GM18508 (cell line): ENCODE measurements at regions not wholly inside any gene's neighbourhood (a gene's known extent, or its start where the extent isn't known, plus 50 kb on each side); places are given as distances from the start of the nearest gene placed in this dataset.

Experiments used
- ATAC-seq: cut with Tn5 transposase; IDR thresholded peaks from one replicate; pipeline ENCODE4 v1.9.1; 2021; ENCODE audit warnings: moderate number of reproducible peaks; ENCODE audit not compliant: insufficient read depth, unreplicated experiment

DNA sequence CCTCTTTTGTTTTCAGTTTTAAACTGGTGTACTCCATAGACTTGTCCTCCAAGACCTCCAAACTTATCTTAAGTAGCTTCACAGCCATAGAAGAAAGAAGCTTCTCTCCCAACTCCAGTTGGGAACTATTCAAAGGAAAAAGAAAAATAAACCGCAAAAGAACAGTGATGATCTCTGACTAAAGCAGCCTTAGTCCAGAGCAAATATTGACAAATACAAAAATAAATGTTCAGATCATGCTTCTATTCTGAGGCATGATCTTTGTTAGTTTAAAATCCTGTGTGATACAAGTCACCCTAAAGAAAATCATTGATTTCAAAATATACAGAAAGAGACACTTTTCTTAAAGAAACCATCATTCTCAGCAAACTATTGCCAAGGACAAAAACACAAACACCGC lies 373.0 kb upstream of the SMIM30 start:
- no peak for ATAC-seq

DNA sequence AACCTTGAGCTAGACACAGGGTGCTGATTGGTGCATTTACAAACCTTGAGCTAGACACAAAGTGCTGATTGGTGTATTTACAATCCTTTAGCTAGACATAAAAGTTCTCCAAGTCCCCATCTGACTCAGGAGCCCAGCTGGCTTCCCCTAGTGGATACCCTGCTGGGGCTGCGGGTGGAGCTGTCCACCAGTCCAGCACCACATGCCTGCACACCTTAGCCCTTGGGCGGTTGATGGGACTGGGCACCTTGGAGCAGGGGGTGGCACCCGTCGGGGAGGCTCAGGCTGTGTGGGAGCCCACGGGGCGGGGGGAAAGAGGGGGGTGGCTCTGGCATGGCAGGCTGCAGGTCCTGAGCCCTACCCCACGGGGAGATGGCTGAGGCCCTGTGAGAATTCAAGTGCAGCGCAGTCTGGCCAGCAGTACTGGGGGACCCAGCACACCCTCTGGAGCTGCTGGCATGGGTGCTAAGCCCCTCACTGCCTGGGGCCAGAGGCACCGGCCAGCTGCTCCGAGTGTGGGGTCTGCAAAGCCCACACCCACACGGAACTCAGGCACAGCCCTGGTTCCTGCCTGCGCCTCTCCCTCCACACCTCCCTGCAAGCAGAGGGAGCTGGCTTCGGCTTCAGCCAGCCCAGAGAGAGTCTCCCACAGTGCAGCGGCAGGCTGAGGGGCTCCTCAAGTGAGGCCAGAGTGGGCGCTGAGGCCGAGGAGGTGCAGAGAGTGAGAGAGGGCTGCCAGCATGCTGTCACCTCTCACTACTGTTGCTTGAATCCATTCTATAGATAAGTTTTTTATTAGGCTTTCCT lies 369.8 kb upstream of the SMIM30 start:
- no peak for ATAC-seq

DNA sequence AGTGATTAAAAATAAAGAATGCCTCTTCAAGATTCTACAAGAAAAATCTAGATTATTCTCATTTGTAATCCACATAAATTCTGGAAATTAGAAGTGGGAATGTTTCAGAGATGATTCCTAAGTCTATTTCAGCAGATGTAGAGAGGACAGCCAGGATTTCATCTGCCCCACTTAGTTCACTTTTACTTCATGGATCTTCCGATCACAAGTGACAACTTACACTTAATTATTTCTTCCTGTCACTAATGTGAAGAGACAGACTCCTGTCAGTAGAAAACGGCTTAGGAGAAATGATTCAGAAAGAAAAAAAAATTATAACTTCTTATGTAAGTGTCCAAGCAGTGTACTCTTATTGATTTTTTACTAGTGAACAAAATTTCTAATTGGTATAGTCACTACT lies 368.2 kb upstream of the SMIM30 start:
- ATAC-seq, result no peak

DNA sequence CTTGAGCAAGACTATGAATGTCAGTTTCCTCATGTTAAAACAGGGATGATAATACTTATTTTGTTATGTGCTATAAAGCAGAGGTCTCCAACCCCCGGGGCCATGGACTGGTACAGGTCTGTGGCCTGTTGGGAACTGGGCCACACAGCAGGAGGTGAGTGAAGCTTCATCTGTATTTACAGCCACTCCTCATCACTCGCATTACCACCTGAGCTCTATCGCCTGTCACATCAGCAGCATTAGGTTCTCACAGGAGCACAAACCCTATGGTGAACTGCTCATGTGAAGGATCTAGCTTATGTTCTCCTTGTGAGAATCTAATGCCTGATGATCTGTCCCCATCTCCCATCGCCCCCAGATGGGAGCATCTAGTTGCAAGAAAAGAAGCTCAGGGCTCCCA lies 365.3 kb upstream of the SMIM30 start:
- no peak for ATAC-seq

- no peak for ATAC-seq
Measured at GRCh38 chr7:113480537-113480936, 362.2 kb upstream of the SMIM30 start.

DNA sequence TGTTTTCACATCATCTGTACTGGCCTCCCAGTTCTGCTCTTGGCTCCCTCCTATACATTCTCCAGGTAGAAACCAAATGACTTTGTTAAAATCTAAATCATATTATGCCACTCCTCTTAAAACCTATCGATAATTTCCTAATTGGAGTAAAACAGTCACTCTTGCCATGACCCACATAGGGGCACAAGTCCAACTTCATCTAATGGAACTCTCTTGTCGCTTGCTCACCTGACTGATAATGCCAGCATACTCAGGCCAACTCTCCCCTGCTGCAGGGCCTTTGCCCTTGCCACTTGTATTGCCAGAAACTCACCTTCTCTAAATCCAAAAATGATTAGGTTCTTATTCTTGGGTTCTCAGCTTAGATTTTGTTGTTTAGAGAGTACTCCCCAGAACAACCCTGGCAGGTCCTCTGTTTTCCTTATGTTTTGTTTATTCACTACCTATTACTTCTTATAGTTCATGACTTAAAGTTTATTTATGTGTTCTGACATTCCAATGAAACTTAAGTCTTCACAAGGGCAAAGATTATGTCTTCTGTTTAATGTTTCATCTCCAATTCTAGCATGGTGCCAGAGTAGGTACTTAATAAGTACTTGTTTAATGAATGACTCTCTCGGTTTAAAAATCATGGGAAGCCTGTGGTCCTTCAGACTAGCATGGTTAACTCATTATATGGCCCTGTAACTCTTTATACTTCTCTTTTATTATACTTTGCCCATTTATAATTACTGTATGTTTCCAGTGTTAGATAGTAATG lies 345.9 kb upstream of the SMIM30 start:
- ATAC-seq, result no peak

DNA sequence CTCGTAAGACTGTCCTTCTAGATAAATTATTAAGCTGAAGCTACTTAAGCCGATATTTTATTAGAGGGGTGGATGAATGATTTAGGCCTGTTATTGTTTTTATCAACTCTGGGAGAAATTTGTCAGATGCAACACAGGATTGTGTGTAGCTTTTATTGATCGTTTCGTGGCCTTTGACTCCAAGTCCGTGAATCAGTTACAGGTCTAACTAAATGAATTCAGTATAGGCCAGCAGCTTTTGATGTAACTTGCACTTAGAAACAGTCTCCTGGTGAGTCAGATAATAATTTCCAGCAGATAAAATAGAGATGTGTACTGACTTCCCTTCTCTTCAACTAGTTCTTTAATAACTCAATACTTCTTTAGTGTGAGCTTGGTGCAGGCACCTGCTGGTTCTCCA lies 341.7 kb upstream of the SMIM30 start:
- ATAC-seq, result no peak

DNA sequence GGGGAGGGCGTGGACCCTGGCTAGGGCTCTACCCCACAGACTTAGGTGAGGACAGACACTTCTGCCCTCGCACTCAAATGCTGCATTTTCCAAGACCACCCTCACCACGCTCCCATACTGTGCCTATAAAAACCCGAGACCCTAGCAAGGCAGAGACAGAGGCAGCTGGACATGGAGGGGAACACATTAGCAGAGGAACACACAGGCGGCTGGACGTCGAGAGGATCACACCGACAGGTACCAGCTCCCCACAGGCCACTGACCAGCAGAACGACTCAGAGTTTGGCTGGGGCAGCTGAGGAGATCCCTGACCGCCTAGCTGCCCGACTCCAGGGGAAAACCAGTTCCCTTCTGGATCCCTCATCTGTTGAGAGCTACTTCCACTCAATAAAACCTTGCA lies 338.2 kb upstream of the SMIM30 start:
- no peak for ATAC-seq

DNA sequence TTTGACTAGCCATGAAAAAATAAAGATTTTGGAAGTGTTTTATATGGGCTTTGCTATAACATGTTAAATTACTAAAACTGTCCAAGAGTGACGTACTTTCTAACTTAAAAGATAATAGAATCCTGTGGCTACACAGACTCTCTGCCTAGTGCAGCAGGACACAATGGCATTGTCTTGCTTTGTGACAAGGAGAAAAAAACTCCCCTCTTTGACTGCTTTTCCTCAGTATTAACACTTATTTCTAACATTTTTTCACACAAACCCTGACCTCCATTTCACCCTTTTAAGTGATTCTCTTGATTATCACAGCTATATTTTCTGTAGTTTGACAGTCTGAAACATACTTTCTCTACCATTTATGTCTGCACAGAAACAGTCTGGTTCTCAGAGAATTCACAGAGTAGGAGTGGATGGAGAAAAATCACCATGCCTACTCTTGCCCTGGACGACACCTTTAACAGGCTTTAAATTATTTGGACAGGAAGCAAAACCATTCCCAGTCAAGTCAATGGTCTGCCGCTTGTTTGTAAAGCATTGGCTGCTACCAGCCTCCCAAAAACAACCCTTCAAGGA lies 336.3 kb upstream of the SMIM30 start:
- ATAC-seq, result no peak

DNA sequence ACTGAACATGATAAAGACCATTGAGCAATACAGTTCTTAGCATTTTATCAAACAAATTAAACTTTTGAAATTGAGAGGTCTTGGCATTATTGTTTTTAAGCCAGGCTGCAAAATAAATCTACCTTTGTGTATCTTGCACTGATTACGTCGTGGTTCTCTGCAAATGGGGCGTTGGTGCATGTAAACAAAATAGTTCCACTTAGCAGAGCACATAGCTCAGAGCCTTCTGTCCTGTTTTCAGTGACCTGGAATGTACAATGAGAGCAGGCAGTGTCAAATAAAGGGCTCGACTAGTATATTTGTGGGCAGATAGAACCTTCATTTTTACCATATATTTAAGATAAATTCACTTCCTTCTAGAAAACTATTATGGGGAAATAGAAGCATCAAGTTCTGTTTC lies 333.9 kb upstream of the SMIM30 start:
- no peak for ATAC-seq

DNA sequence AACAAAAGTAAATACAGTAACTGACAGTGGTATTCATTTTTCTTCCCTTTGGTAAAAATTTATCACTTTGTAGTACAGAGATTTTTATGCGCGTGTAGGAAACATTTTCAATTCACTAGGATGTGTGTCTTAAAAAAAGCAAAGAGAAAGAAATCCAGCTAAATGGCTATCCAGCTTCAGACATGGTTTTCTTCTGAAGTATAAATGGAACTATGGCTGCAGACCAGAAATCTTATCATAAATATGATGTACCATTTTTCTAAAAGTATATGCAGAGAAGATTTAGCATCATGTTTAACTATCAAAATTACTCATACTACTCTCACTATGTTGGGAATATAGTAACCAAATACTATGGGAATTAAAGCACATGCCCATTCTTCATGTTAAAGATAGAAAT lies 328.4 kb upstream of the SMIM30 start:
- no peak for ATAC-seq

GRCh38 chr7:113446391-113446790 lies 328.0 kb upstream of the SMIM30 start:
- ATAC-seq, result no peak

GRCh38 chr7:113444261-113444660 lies 325.9 kb upstream of the SMIM30 start:
- ATAC-seq, result no peak

- no peak for ATAC-seq
Measured at GRCh38 chr7:113440173-113440572, 321.8 kb upstream of the SMIM30 start.

GRCh38 chr7:113431406-113431805 lies 313.1 kb upstream of the SMIM30 start:
- ATAC-seq, result no peak

GRCh38 chr7:113424185-113424817 lies 305.9 kb upstream of the SMIM30 start:
- no peak for ATAC-seq

GRCh38 chr7:113421696-113422330 lies 303.5 kb upstream of the SMIM30 start:
- peak; percentile 99 for ATAC-seq

DNA sequence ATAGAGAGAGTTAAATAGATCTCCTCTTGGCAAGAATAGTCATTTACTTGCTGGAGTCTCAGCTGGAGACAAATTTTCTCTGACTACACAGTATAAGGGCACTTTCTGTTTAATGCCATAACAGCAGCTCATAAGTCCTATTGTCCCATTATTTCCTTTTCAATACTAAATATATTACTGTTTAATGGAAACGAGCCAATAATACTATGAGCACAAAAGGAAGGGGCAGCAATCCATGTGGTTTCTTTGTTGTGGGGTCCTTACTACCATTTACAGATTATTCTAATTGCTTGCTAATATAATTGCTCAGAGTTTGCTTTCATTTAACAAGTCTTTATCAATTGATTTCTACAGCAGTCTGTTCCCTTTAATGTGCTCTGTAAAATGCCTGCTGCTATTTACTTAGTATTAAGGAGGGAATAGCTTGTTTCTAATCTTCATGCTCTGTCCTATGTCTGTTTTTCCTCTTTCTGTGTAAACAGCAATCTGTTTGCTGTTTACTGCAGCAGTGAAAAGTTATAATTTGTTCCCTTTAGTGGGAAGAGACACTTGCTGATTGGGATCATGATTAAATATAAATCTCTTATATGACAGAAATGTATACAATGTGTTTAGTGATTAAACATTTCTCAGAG lies 296.2 kb upstream of the SMIM30 start:
- no peak for ATAC-seq

DNA sequence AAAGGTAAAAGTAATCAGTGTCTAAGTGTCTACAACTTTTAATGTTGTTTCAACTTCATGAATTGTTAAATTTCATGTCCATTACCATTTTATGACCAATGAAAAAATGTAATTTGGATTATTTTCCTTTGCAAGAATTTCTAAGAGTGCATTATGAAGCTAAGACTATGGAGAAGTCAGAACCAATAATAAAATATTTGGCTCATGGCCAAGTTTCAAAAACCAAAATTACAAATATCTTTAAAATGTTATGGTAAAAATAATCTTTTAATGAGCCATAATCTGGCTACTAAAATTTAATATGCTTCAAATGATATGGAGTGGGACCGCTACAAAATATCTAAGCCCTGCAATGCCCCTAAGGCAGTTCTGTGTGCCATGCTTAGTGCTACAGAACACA lies 294.1 kb upstream of the SMIM30 start:
- no peak for ATAC-seq

- ATAC-seq, result no peak
Measured at GRCh38 chr7:113410796-113411195, 292.4 kb upstream of the SMIM30 start.
